Cardiac muscle cell (in vitro differentiated cells and primary cell): ENCODE measurements at regions not wholly inside any gene's neighbourhood (a gene's known extent, or its start where the extent isn't known, plus 50 kb on each side); places are given as distances from the start of the nearest gene placed in this dataset.

ENCODE experiments used
- DNase-seq, 2 donors: peaks; one replicate each; pipeline versions ENCODE4 v3.0.0 to v3.0.0-alpha.2; 2010 to 2017; ENCODE audit warnings: low read depth in 1 of 2, low spot score in 1 of 2
- H3K27ac ChIP-seq: fragments of 200-600 bp; sonication (generic); 2 replicates; pipeline ENCODE4 v1.5.1; 2016
- H3K27me3 ChIP-seq: fragments of 200-600 bp; sonication (generic); 2 replicates; pipeline ENCODE4 v1.6.0; 2016; ENCODE audit warnings: control low read depth
- H3K36me3 ChIP-seq: fragments of 200-600 bp; sonication (generic); 2 replicates; pipeline ENCODE4 v1.5.1; 2016; ENCODE audit warnings: control low read depth
- H3K4me1 ChIP-seq: fragments of 200-600 bp; sonication (generic); 2 replicates; pipeline ENCODE4 v1.8.1; 2017; ENCODE audit warnings: low read depth, mild to moderate bottlenecking, mixed run types
- H3K4me3 ChIP-seq: fragments of 200-600 bp; sonication (generic); 2 replicates; pipeline ENCODE4 v1.5.1; 2016; ENCODE audit warnings: mild to moderate bottlenecking
- H3K9me3 ChIP-seq: fragments of 200-600 bp; sonication (generic); 2 replicates; pipeline ENCODE4 v1.5.1; 2017; ENCODE audit warnings: low read depth, mild to moderate bottlenecking, control low read depth
- CTCF ChIP-seq: IDR thresholded peaks from 2 replicates; pipeline ENCODE4 v1.5.1; 2012; ENCODE audit warnings: low read depth, mild to moderate bottlenecking, low read length

GRCh38 chr1:22285549-22286396 lies 142.9 kb upstream of the WNT4 start:
- peak in 1 of 2 donors; percentile 31 for DNase-seq
- TF ChIP-seq CTCF, result no peak

GRCh38 chr1:22286491-22286890 lies 143.6 kb upstream of the WNT4 start:
- Histone ChIP-seq H3K27ac (no peak overlapping the region), H3K9me3 (no peaks in the 10 kb centered on the region), H3K4me1 (no peaks in the 10 kb centered on the region), H3K4me3 (no peak overlapping the region), H3K36me3 (no peaks in the 10 kb centered on the region), H3K27me3 (peaks cover 12% of the 10 kb centered on the region)
- DNase-seq, result no peak
- TF ChIP-seq CTCF, result no peak

More at GRCh38 chr1:22285549-22286396, 142.9 kb upstream of the WNT4 start:
- H3K4me3 ChIP-seq, result no peak overlapping the region
- H3K4me1 ChIP-seq, result no peaks in the 10 kb centered on the region
- H3K36me3 ChIP-seq, result no peaks in the 10 kb centered on the region
- H3K27me3 ChIP-seq, result peaks cover 12% of the 10 kb centered on the region
- H3K27ac ChIP-seq, result no peak overlapping the region
- H3K9me3 ChIP-seq, result no peaks in the 10 kb centered on the region

DNA sequence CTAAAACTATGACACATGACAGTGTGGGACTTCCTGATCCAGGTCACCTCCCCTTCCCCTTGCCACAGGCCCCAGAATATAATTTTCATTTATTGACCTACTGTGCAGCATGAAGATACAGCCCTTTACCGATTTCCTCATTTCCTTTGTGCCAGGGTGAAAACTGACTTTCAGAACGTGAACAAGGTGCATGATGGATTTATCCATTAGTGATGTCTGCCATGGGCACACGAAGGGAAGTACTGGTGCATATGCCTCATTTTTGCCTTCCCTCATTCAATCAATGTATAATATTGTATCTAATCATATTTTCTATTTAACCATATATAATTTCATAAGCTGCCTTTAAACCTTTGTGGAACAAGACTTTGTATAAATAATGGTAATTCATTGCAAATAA lies 144.4 kb upstream of the WNT4 start:
- no peak for TF ChIP-seq CTCF

DNA sequence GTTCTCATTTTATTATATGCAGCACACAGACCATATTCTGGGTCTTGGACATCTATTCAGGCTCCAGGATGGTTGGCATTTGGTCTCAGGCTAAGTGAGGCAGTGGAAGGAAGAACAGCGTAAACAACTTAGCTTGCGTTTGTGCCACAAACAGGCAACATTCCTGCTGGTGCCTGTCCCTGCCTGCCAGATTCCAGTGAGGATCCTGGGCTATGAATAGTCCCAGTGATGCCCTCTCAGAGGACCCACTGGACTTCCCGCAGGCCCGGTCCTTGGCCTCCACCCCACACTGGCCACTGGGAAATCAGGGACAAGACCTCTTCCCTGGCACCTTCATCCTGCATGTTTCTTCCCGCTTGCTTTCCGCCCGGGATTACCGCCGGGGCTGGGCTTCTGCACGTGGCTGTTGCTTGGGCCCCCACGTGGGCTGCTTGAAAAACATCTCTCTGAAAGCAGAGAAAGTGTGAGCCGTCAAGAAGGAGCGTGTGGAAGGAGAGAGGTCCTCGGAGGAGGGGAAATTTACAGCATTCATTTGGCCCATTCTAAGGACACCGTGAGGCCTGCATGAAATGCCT lies 145.1 kb upstream of the WNT4 start:
- no peak for DNase-seq

More for the DNA sequence above, 144.4 kb upstream of the WNT4 start:
- no peak overlapping the region for H3K27ac ChIP-seq
- H3K4me3 ChIP-seq, result no peak overlapping the region
- H3K27me3 ChIP-seq, result peaks cover 6% of the 10 kb centered on the region
- DNase-seq, result no peak
- no peaks in the 10 kb centered on the region for H3K36me3 ChIP-seq
- no peaks in the 10 kb centered on the region for H3K9me3 ChIP-seq
- no peaks in the 10 kb centered on the region for H3K4me1 ChIP-seq

DNA sequence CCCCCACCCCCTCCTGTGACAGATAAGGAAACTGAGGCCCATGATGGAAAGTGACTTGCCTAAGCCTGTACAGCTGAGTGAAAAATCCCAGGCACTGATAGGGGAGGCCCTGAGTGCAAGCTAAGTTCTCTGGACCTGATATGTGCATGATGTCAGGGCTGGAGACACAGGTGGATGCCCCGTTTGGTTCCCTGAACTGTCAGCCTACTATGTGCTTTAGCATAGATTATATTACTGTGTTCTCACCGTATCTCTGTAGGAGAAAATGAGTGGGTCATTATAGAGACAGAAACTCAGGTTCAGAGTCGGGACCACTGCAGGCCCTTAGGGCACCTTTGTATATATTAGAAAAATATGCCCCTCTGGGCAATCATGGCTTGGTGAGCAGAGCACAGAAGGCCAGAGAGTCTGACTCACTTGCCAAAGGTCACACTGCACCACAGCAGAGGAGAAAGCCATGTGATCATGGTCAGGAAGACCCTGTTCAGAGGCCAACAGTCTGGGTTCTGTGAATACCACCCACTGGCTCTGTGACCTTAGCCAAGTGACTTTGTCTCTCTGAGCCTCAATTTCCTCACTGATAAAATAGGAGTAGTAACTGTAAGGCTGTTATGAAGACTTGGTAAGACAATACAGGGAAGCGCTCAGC lies 145.8 kb upstream of the WNT4 start:
- H3K27me3 ChIP-seq, result no peaks in the 10 kb centered on the region
- no peaks in the 10 kb centered on the region for H3K4me1 ChIP-seq
- H3K27ac ChIP-seq, result no peak overlapping the region
- no peak overlapping the region for H3K4me3 ChIP-seq
- no peaks in the 10 kb centered on the region for H3K36me3 ChIP-seq
- H3K9me3 ChIP-seq, result no peaks in the 10 kb centered on the region
- TF ChIP-seq CTCF, result no peak
- no peak for DNase-seq

More for the DNA sequence above, 145.1 kb upstream of the WNT4 start:
- Histone ChIP-seq H3K27me3 (no peaks in the 10 kb centered on the region), H3K9me3 (no peaks in the 10 kb centered on the region), H3K4me3 (no peak overlapping the region), H3K27ac (no peak overlapping the region), H3K4me1 (no peaks in the 10 kb centered on the region), H3K36me3 (no peaks in the 10 kb centered on the region)
- no peak for TF ChIP-seq CTCF
